ENCODE measurements at regions not wholly inside any gene's neighbourhood (a gene's known extent, or its start where the extent isn't known, plus 50 kb on each side); places are given as distances from the start of the nearest gene placed in this dataset.

GRCh38 chr9:11320989-11321388 is 708.2 kb upstream of the PTPRD start:
- Histone ChIP-seq H3K79me2 (ENCODE audit: insufficient read depth, low read length) (no peaks in the 10 kb centered on the region), H3K4me1 (ENCODE audit: insufficient read depth, low read length) (no peaks in the 10 kb centered on the region), H3K27ac (ENCODE audit: low read depth, low read length) (no peak overlapping the region), H3K36me3 (ENCODE audit: insufficient read depth, low read length) (no peaks in the 10 kb centered on the region), H3K27me3 (ENCODE audit: insufficient read depth, low read length) (no peaks in the 10 kb centered on the region), H3K9me3 (ENCODE audit: low read depth, low read length) (no peaks in the 10 kb centered on the region), H3K4me3 (ENCODE audit: insufficient read depth, low read length) (no peak overlapping the region), H3K4me2 (ENCODE audit: insufficient read depth, low read length) (no peak overlapping the region), H4K20me1 (ENCODE audit: insufficient read depth, low read length) (no peaks in the 10 kb centered on the region), H2AFZ (ENCODE audit: low read length) (no peak overlapping the region)
- DNase-seq (ENCODE audit: insufficient read length, low spot score, missing footprints), result no peak
- no peak for TF ChIP-seq CTCF (IDR thresholded peaks at IDR 0.05; ENCODE audit: extremely low read depth, low read depth, low read length)

- Histone ChIP-seq H3K9me3 (ENCODE audit: low read depth, low read length) (no peaks in the 10 kb centered on the region), H3K4me2 (ENCODE audit: insufficient read depth, low read length) (no peak overlapping the region)
- TF ChIP-seq CTCF (IDR thresholded peaks at IDR 0.05; ENCODE audit: extremely low read depth, low read depth, low read length), result no peak
Measured at GRCh38 chr9:11323457-11323856, 710.7 kb upstream of the PTPRD start.

GRCh38 chr9:11326231-11326630 is 713.4 kb upstream of the PTPRD start:
- H3K4me2 ChIP-seq (ENCODE audit: insufficient read depth, low read length), result no peak overlapping the region
- no peaks in the 10 kb centered on the region for H4K20me1 ChIP-seq (ENCODE audit: insufficient read depth, low read length)
- TF ChIP-seq CTCF (IDR thresholded peaks at IDR 0.05; ENCODE audit: extremely low read depth, low read depth, low read length), result no peak
- no peaks in the 10 kb centered on the region for H3K36me3 ChIP-seq (ENCODE audit: insufficient read depth, low read length)
- no peak overlapping the region for H3K27ac ChIP-seq (ENCODE audit: low read depth, low read length)
- no peak overlapping the region for H2AFZ ChIP-seq (ENCODE audit: low read length)
- no peaks in the 10 kb centered on the region for H3K9me3 ChIP-seq (ENCODE audit: low read depth, low read length)
- no peak overlapping the region for H3K4me3 ChIP-seq (ENCODE audit: insufficient read depth, low read length)
- no peaks in the 10 kb centered on the region for H3K4me1 ChIP-seq (ENCODE audit: insufficient read depth, low read length)
- no peaks in the 10 kb centered on the region for H3K79me2 ChIP-seq (ENCODE audit: insufficient read depth, low read length)
- no peaks in the 10 kb centered on the region for H3K27me3 ChIP-seq (ENCODE audit: insufficient read depth, low read length)
- no peak for DNase-seq (ENCODE audit: insufficient read length, low spot score, missing footprints)

More at GRCh38 chr9:11323457-11323856, 710.7 kb upstream of the PTPRD start:
- Histone ChIP-seq H3K27me3 (ENCODE audit: insufficient read depth, low read length) (no peaks in the 10 kb centered on the region), H3K4me3 (ENCODE audit: insufficient read depth, low read length) (no peak overlapping the region), H4K20me1 (ENCODE audit: insufficient read depth, low read length) (no peaks in the 10 kb centered on the region), H3K4me1 (ENCODE audit: insufficient read depth, low read length) (no peaks in the 10 kb centered on the region), H3K36me3 (ENCODE audit: insufficient read depth, low read length) (no peaks in the 10 kb centered on the region), H3K79me2 (ENCODE audit: insufficient read depth, low read length) (no peaks in the 10 kb centered on the region), H3K27ac (ENCODE audit: low read depth, low read length) (no peak overlapping the region), H2AFZ (ENCODE audit: low read length) (no peak overlapping the region)
- DNase-seq (ENCODE audit: insufficient read length, low spot score, missing footprints), result no peak

GRCh38 chr9:11328326-11328725 is 715.5 kb upstream of the PTPRD start:
- Histone ChIP-seq H3K4me2 (ENCODE audit: insufficient read depth, low read length) (no peak overlapping the region), H3K27me3 (ENCODE audit: insufficient read depth, low read length) (no peaks in the 10 kb centered on the region), H3K79me2 (ENCODE audit: insufficient read depth, low read length) (no peaks in the 10 kb centered on the region), H2AFZ (ENCODE audit: low read length) (no peak overlapping the region), H3K9me3 (ENCODE audit: low read depth, low read length) (no peaks in the 10 kb centered on the region), H3K4me3 (ENCODE audit: insufficient read depth, low read length) (no peak overlapping the region), H3K4me1 (ENCODE audit: insufficient read depth, low read length) (no peaks in the 10 kb centered on the region), H3K36me3 (ENCODE audit: insufficient read depth, low read length) (no peaks in the 10 kb centered on the region), H3K27ac (ENCODE audit: low read depth, low read length) (no peak overlapping the region), H4K20me1 (ENCODE audit: insufficient read depth, low read length) (no peaks in the 10 kb centered on the region)
- no peak for TF ChIP-seq CTCF (IDR thresholded peaks at IDR 0.05; ENCODE audit: extremely low read depth, low read depth, low read length)
- DNase-seq (ENCODE audit: insufficient read length, low spot score, missing footprints), result no peak

Measured in osteoblast (primary cell).